LNCaP clone FGC (cell line): ENCODE measurements at regions not wholly inside any gene's neighbourhood (a gene's known extent, or its start where the extent isn't known, plus 50 kb on each side); places are given as distances from the start of the nearest gene placed in this dataset.
"Not testable (repeated sequence)": the region's sequence is repeated elsewhere in the genome, so short reads cannot be mapped to it uniquely, and the experiment has no call there.

ENCODE experiments used
- DNase-seq: peaks from one replicate; pipeline ENCODE4 v3.0.0-alpha.2; 2011; ENCODE audit warnings: low read depth
- H3K4me3 ChIP-seq: 2 replicates; pipeline ENCODE4 v1.5.1; 2011; ENCODE audit warnings: mild to moderate bottlenecking, low read depth, low read length, control low read depth
- CTCF ChIP-seq: IDR thresholded peaks from 2 replicates; pipeline ENCODE4 v1.5.1; 2012; ENCODE audit warnings: mild to moderate bottlenecking; ENCODE audit not compliant: control insufficient read depth, insufficient read depth; ENCODE audit errors: extremely low read depth

- no peak for TF ChIP-seq CTCF
- no peak for DNase-seq
- H3K4me3 ChIP-seq: no peak overlapping the region
These were observed 111.1 kb upstream of the DPP6 start for GRCh38 chr7:153941061-153941460.

- no peak for DNase-seq
- no peak overlapping the region for H3K4me3 ChIP-seq
- no peak for TF ChIP-seq CTCF
These were observed 110.2 kb upstream of the DPP6 start for GRCh38 chr7:153942036-153942435.

GRCh38 chr7:153943457-153943856 lies 108.7 kb upstream of the DPP6 start:
- no peak for DNase-seq
- no peak for TF ChIP-seq CTCF
- no peak overlapping the region for H3K4me3 ChIP-seq

GRCh38 chr7:153943861-153944260 lies 108.3 kb upstream of the DPP6 start:
- H3K4me3 ChIP-seq: no peak overlapping the region
- TF ChIP-seq CTCF: no peak
- DNase-seq: no peak

GRCh38 chr7:153948060-153948459 lies 104.1 kb upstream of the DPP6 start:
- peak; percentile 43 for TF ChIP-seq CTCF
- H3K4me3 ChIP-seq: no peak overlapping the region
- DNase-seq: no peak

- no peak for TF ChIP-seq CTCF
- H3K4me3 ChIP-seq: no peak overlapping the region
- no peak for DNase-seq
These were observed 100.9 kb upstream of the DPP6 start for GRCh38 chr7:153951316-153951715.

- no peak for DNase-seq
- no peak for TF ChIP-seq CTCF
- no peak overlapping the region for H3K4me3 ChIP-seq
These were observed 97.7 kb upstream of the DPP6 start for GRCh38 chr7:153954477-153954876.

GRCh38 chr7:153957677-153958076 lies 94.5 kb upstream of the DPP6 start:
- not testable (repeated sequence) for H3K4me3 ChIP-seq, DNase-seq

GRCh38 chr7:153958381-153958780 lies 93.8 kb upstream of the DPP6 start:
- not testable (repeated sequence) for H3K4me3 ChIP-seq, DNase-seq

- not testable (repeated sequence) for DNase-seq, H3K4me3 ChIP-seq
These were observed 93.4 kb upstream of the DPP6 start for GRCh38 chr7:153958789-153959188.

- H3K4me3 ChIP-seq, DNase-seq: not testable (repeated sequence)
These were observed 87.6 kb upstream of the DPP6 start for GRCh38 chr7:153964481-153965112.
